Lower lobe of right lung (tissue), 2 donors: ENCODE measurements at regions not wholly inside any gene's neighbourhood (a gene's known extent, or its start where the extent isn't known, plus 50 kb on each side); places are given as distances from the start of the nearest gene placed in this dataset.

Experiments
- ATAC-seq, 2 donors: fragments of 200-7000 bp; cut with Tn5 transposase; one replicate each; pipeline ENCODE4 v1.9.1; 2020 to 2022; ENCODE audit warnings: mild to moderate bottlenecking in 2 of 2, moderate library complexity in 2 of 2
- DNase-seq: peaks from one replicate; pipeline ENCODE4 v3.0.0-alpha.2; 2020
- H3K27ac ChIP-seq: fragments of 200-600 bp; one replicate; pipeline ENCODE4 v1.8.0; 2022
- H3K27me3 ChIP-seq: fragments of 200-600 bp; one replicate; pipeline ENCODE4 v1.8.0; 2022; ENCODE audit warnings: low read depth
- H3K36me3 ChIP-seq: fragments of 200-600 bp; one replicate; pipeline ENCODE4 v1.8.0; 2022; ENCODE audit warnings: mild to moderate bottlenecking
- H3K4me1 ChIP-seq: fragments of 200-600 bp; one replicate; pipeline ENCODE4 v1.8.0; 2022
- H3K4me3 ChIP-seq: fragments of 200-600 bp; one replicate; pipeline ENCODE4 v1.8.0; 2022; ENCODE audit warnings: mild to moderate bottlenecking
- H3K9me3 ChIP-seq: fragments of 200-600 bp; one replicate; pipeline ENCODE4 v1.8.0; 2022
- CTCF ChIP-seq: fragments of 200-600 bp; IDR thresholded peaks from one replicate; pipeline ENCODE4 v1.8.0; 2022; ENCODE audit warnings: antibody characterized with exemption, mild to moderate bottlenecking
- intact Hi-C: fragments of 100-400 bp; cut with DNase I; formaldehyde crosslinking; loops from one replicate; pipeline ENCODE4 v1.11.0; 2022
- donor health status: DM: no; HTN: yes; CAD: no; lungs with severe emphysema.

GRCh38 chr2:107728586-107728985 is 98.1 kb upstream of the RGPD4 start:
- no peak for TF ChIP-seq CTCF
- Histone ChIP-seq H3K36me3 (no peaks in the 10 kb centered on the region), H3K27me3 (no peaks in the 10 kb centered on the region), H3K9me3 (no peaks in the 10 kb centered on the region), H3K4me3 (no peak overlapping the region), H3K27ac (no peak overlapping the region), H3K4me1 (no peaks in the 10 kb centered on the region)
- intact Hi-C loops, result no loop called here
- DNase-seq (no peak), ATAC-seq (no peak)

GRCh38 chr2:107729440-107729839 is 97.3 kb upstream of the RGPD4 start:
- no peak for DNase-seq
- no peak for ATAC-seq
- no peaks in the 10 kb centered on the region for H3K4me1 ChIP-seq
- H3K27me3 ChIP-seq, result no peaks in the 10 kb centered on the region
- no peaks in the 10 kb centered on the region for H3K9me3 ChIP-seq
- no peaks in the 10 kb centered on the region for H3K36me3 ChIP-seq
- no peak overlapping the region for H3K27ac ChIP-seq
- intact Hi-C loops, result no loop called here
- TF ChIP-seq CTCF, result no peak
- H3K4me3 ChIP-seq, result no peak overlapping the region

GRCh38 chr2:107730898-107731297 is 95.8 kb upstream of the RGPD4 start:
- intact Hi-C loops, result no loop called here
- Histone ChIP-seq H3K27ac (no peak overlapping the region), H3K9me3 (no peaks in the 10 kb centered on the region), H3K4me3 (no peak overlapping the region), H3K36me3 (no peaks in the 10 kb centered on the region), H3K4me1 (no peaks in the 10 kb centered on the region), H3K27me3 (no peaks in the 10 kb centered on the region)
- DNase-seq (no peak), ATAC-seq (no peak)
- no peak for TF ChIP-seq CTCF

- ATAC-seq (no peak), DNase-seq (no peak)
- H3K9me3 ChIP-seq, result no peaks in the 10 kb centered on the region
- H3K4me3 ChIP-seq, result no peak overlapping the region
- no peaks in the 10 kb centered on the region for H3K4me1 ChIP-seq
- intact Hi-C loops, result no loop called here
- H3K27me3 ChIP-seq, result no peaks in the 10 kb centered on the region
- H3K27ac ChIP-seq, result no peak overlapping the region
- no peaks in the 10 kb centered on the region for H3K36me3 ChIP-seq
- TF ChIP-seq CTCF, result no peak
Observed at GRCh38 chr2:107731435-107731834, 95.3 kb upstream of the RGPD4 start.

- ATAC-seq, result no peak
- no peak overlapping the region for H3K4me3 ChIP-seq
Observed at GRCh38 chr2:107735201-107735600, 91.5 kb upstream of the RGPD4 start.

More at GRCh38 chr2:107735201-107735600, 91.5 kb upstream of the RGPD4 start:
- no peak for TF ChIP-seq CTCF
- intact Hi-C loops, result no loop called here
- no peak for DNase-seq
- Histone ChIP-seq H3K27me3 (no peaks in the 10 kb centered on the region), H3K36me3 (no peaks in the 10 kb centered on the region), H3K9me3 (no peaks in the 10 kb centered on the region), H3K27ac (no peak overlapping the region), H3K4me1 (no peaks in the 10 kb centered on the region)
